HUES48 (cell line): ENCODE measurements at regions not wholly inside any gene's neighbourhood (a gene's known extent, or its start where the extent isn't known, plus 50 kb on each side); places are given as distances from the start of the nearest gene placed in this dataset.

Experiments used
- H3K27ac ChIP-seq: one replicate; pipeline ENCODE4 v1.7.0; 2013; ENCODE audit warnings: low read depth, low read length, inconsistent platforms
- H3K27me3 ChIP-seq: 2 replicates; pipeline ENCODE4 v1.6.1; 2013; ENCODE audit warnings: mild to moderate bottlenecking, low read length; ENCODE audit not compliant: control insufficient read depth, insufficient read depth
- H3K36me3 ChIP-seq: 2 replicates; pipeline ENCODE4 v1.6.1; 2013; ENCODE audit warnings: low read length; ENCODE audit not compliant: control insufficient read depth, insufficient read depth
- H3K4me1 ChIP-seq: 2 replicates; pipeline ENCODE4 v1.6.1; 2013; ENCODE audit warnings: mild to moderate bottlenecking, low read length; ENCODE audit not compliant: control insufficient read depth, insufficient read depth
- H3K4me3 ChIP-seq: 2 replicates; pipeline ENCODE4 v1.5.1; 2013; ENCODE audit warnings: mild to moderate bottlenecking, low read depth, low read length
- H3K9ac ChIP-seq: 2 replicates; pipeline ENCODE4 v1.6.1; 2013; ENCODE audit warnings: mild to moderate bottlenecking, low read depth, low read length, moderate library complexity
- H3K9me3 ChIP-seq: 2 replicates; pipeline ENCODE4 v1.6.1; 2013; ENCODE audit warnings: low read length; ENCODE audit not compliant: control insufficient read depth, insufficient read depth

GRCh38 chr15:62547584-62547983 lies 382.5 kb upstream of the C2CD4B start:
- no peaks in the 10 kb centered on the region for H3K4me1 ChIP-seq
- H3K9me3 ChIP-seq = no peaks in the 10 kb centered on the region
- no peaks in the 10 kb centered on the region for H3K36me3 ChIP-seq
- no peak overlapping the region for H3K27ac ChIP-seq
- no peak overlapping the region for H3K4me3 ChIP-seq
- H3K27me3 ChIP-seq = no peaks in the 10 kb centered on the region
- no peak overlapping the region for H3K9ac ChIP-seq

- Histone ChIP-seq H3K36me3 (no peaks in the 10 kb centered on the region), H3K27me3 (no peaks in the 10 kb centered on the region), H3K4me1 (no peaks in the 10 kb centered on the region), H3K27ac (no peak overlapping the region), H3K9me3 (no peaks in the 10 kb centered on the region), H3K4me3 (no peak overlapping the region), H3K9ac (no peak overlapping the region)
Observed at GRCh38 chr15:62549345-62549970, 384.4 kb upstream of the C2CD4B start.

- H3K36me3 ChIP-seq = no peaks in the 10 kb centered on the region
- H3K4me1 ChIP-seq = no peaks in the 10 kb centered on the region
- H3K9me3 ChIP-seq = no peaks in the 10 kb centered on the region
- no peak overlapping the region for H3K4me3 ChIP-seq
- H3K27ac ChIP-seq = no peak overlapping the region
- H3K27me3 ChIP-seq = no peaks in the 10 kb centered on the region
- H3K9ac ChIP-seq = no peak overlapping the region
Observed at GRCh38 chr15:62550106-62550505, 385.0 kb upstream of the C2CD4B start.

- Histone ChIP-seq H3K27me3 (no peaks in the 10 kb centered on the region), H3K36me3 (no peaks in the 10 kb centered on the region), H3K4me1 (no peaks in the 10 kb centered on the region), H3K27ac (no peak overlapping the region), H3K9me3 (no peaks in the 10 kb centered on the region), H3K4me3 (no peak overlapping the region), H3K9ac (no peak overlapping the region)
Observed at GRCh38 chr15:62552444-62552843, 387.4 kb upstream of the C2CD4B start.

GRCh38 chr15:62553911-62554563 lies 389.0 kb upstream of the C2CD4B start:
- H3K27me3 ChIP-seq = no peaks in the 10 kb centered on the region
- no peak overlapping the region for H3K27ac ChIP-seq
- H3K9ac ChIP-seq = no peak overlapping the region
- H3K36me3 ChIP-seq = no peaks in the 10 kb centered on the region
- H3K9me3 ChIP-seq = no peaks in the 10 kb centered on the region
- peaks cover 6% of the 10 kb centered on the region for H3K4me1 ChIP-seq
- H3K4me3 ChIP-seq = no peak overlapping the region

GRCh38 chr15:62558640-62559380 lies 393.7 kb upstream of the C2CD4B start:
- H3K4me3 ChIP-seq = no peak overlapping the region
- no peaks in the 10 kb centered on the region for H3K27me3 ChIP-seq
- H3K36me3 ChIP-seq = no peaks in the 10 kb centered on the region
- H3K9ac ChIP-seq = no peak overlapping the region
- H3K9me3 ChIP-seq = no peaks in the 10 kb centered on the region
- peaks cover 23% of the 10 kb centered on the region for H3K4me1 ChIP-seq
- H3K27ac ChIP-seq = peak overlapping the region; percentile 46

GRCh38 chr15:62559381-62559733 lies 394.3 kb upstream of the C2CD4B start:
- Histone ChIP-seq H3K9me3 (no peaks in the 10 kb centered on the region), H3K27me3 (no peaks in the 10 kb centered on the region), H3K9ac (no peak overlapping the region), H3K4me3 (no peak overlapping the region), H3K4me1 (peaks cover 23% of the 10 kb centered on the region), H3K27ac (no peak overlapping the region), H3K36me3 (no peaks in the 10 kb centered on the region)

GRCh38 chr15:62561059-62561519 lies 396.0 kb upstream of the C2CD4B start:
- Histone ChIP-seq H3K9me3 (no peaks in the 10 kb centered on the region), H3K4me1 (peaks cover 23% of the 10 kb centered on the region)

GRCh38 chr15:62561571-62561970 lies 396.5 kb upstream of the C2CD4B start:
- H3K9me3 ChIP-seq = no peaks in the 10 kb centered on the region
- no peaks in the 10 kb centered on the region for H3K27me3 ChIP-seq
- no peaks in the 10 kb centered on the region for H3K36me3 ChIP-seq
- H3K27ac ChIP-seq = no peak overlapping the region
- no peak overlapping the region for H3K4me3 ChIP-seq
- peaks cover 23% of the 10 kb centered on the region for H3K4me1 ChIP-seq
- no peak overlapping the region for H3K9ac ChIP-seq

More at GRCh38 chr15:62561059-62561519, 396.0 kb upstream of the C2CD4B start:
- Histone ChIP-seq H3K36me3 (no peaks in the 10 kb centered on the region), H3K27ac (no peak overlapping the region), H3K4me3 (no peak overlapping the region), H3K9ac (no peak overlapping the region), H3K27me3 (no peaks in the 10 kb centered on the region)

GRCh38 chr15:62564886-62565633 lies 400.0 kb upstream of the C2CD4B start:
- Histone ChIP-seq H3K36me3 (no peaks in the 10 kb centered on the region), H3K27ac (no peak overlapping the region), H3K9ac (no peak overlapping the region), H3K27me3 (no peaks in the 10 kb centered on the region), H3K4me1 (peaks cover 13% of the 10 kb centered on the region), H3K4me3 (no peak overlapping the region), H3K9me3 (no peaks in the 10 kb centered on the region)
